ENCODE measurements at regions not wholly inside any gene's neighbourhood (a gene's known extent, or its start where the extent isn't known, plus 50 kb on each side); places are given as distances from the start of the nearest gene placed in this dataset.
"Not testable (repeated sequence)": the region's sequence is repeated elsewhere in the genome, so short reads cannot be mapped to it uniquely, and the experiment has no call there.

DNA sequence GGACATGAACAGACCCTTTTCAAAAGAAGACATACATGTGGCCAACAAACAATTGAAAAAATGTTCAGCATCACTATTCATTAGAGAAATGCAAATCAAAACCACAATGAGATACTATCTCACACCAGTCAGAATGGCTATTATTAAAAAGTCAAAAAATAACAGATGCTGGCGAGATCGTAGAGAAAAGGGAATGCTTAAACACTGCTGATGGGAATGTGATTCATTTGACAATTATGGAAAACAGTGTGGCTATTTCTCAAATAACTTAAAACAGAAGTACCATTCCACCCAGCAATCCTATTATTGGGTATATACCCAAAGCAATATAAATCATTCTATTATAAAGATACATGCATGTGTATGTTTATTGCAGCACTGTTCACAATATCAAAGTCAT is 281.8 kb upstream of the CDH5 start:
- TF ChIP-seq POLR2AphosphoS5 (IDR thresholded peaks at IDR 0.05; ENCODE audit: borderline replicate concordance, low read depth, low read length); EZH2 (IDR thresholded peaks at IDR 0.05); FOXP2 (optimal IDR thresholded peaks at IDR 0.05; ENCODE audit: control extremely low read depth, extremely low read length, insufficient read depth): not testable (repeated sequence)
